T-helper 2 cell treated with Interferon-gamma antibody and Interleukin-4, amounts not matched to agents 100 ng/mL and 5 ng/mL, for 36 hours (primary cell): ENCODE measurements at regions not wholly inside any gene's neighbourhood (a gene's known extent, or its start where the extent isn't known, plus 50 kb on each side); places are given as distances from the start of the nearest gene placed in this dataset.

Experiments used
- intact Hi-C: fragments of 100-400 bp; cut with micrococcal nuclease; formaldehyde crosslinking; loops from one replicate; pipeline ENCODE4 v1.15.1; 2023

- intact Hi-C loops = loop anchor here (5.0 kb wide), 2 partner anchors 57 to 273 kb away; no protein-coding TSS in a partner anchor
Measured at GRCh38 chr18:26654616-26655524, 106.5 kb upstream of the KCTD1 start.

GRCh38 chr18:26653943-26654615 lies 105.7 kb upstream of the KCTD1 start:
- intact Hi-C loops = loop anchor here (5.0 kb wide), 1 partner anchor 272 kb away; no protein-coding TSS in a partner anchor

- intact Hi-C loops = loop anchor here (5.0 kb wide), 1 partner anchor 270 kb away; no protein-coding TSS in a partner anchor
Measured at GRCh38 chr18:26652501-26652900, 104.1 kb upstream of the KCTD1 start.

GRCh38 chr18:26650310-26651268 lies 102.2 kb upstream of the KCTD1 start:
- intact Hi-C loops = loop anchor here (5.0 kb wide), 1 partner anchor 268 kb away; no protein-coding TSS in a partner anchor

- intact Hi-C loops = loop anchor here (2.0 kb wide), 1 partner anchor 100 kb away; the partner anchor contains the start of gene KCTD1
Measured at GRCh38 chr18:26649193-26649543, 100.8 kb upstream of the KCTD1 start.

- intact Hi-C loops = loop anchor here (2.0 kb wide), 1 partner anchor 100 kb away; the partner anchor contains the start of gene KCTD1
Measured at GRCh38 chr18:26648509-26649192, 100.3 kb upstream of the KCTD1 start.

GRCh38 chr18:26646901-26647300 lies 98.5 kb upstream of the KCTD1 start:
- intact Hi-C loops = no loop called here

- intact Hi-C loops = no loop called here
Measured at GRCh38 chr18:26642440-26643348, 94.3 kb upstream of the KCTD1 start.

- intact Hi-C loops = no loop called here
Measured at GRCh38 chr18:26640541-26640940, 92.2 kb upstream of the KCTD1 start.

GRCh38 chr18:26639149-26639548 lies 90.8 kb upstream of the KCTD1 start:
- intact Hi-C loops = no loop called here

GRCh38 chr18:26637983-26638382 lies 89.6 kb upstream of the KCTD1 start:
- intact Hi-C loops = no loop called here

- intact Hi-C loops = no loop called here
Measured at GRCh38 chr18:26637324-26637723, 89.0 kb upstream of the KCTD1 start.

GRCh38 chr18:26635466-26635865 lies 87.1 kb upstream of the KCTD1 start:
- intact Hi-C loops = no loop called here

- intact Hi-C loops = no loop called here
Measured at GRCh38 chr18:26634631-26635030, 86.3 kb upstream of the KCTD1 start.

- intact Hi-C loops = no loop called here
Measured at GRCh38 chr18:26631135-26631534, 82.8 kb upstream of the KCTD1 start.

GRCh38 chr18:26630596-26630995 lies 82.2 kb upstream of the KCTD1 start:
- intact Hi-C loops = no loop called here

GRCh38 chr18:26628017-26628416 lies 79.7 kb upstream of the KCTD1 start:
- intact Hi-C loops = no loop called here

GRCh38 chr18:26624443-26624842 lies 76.1 kb upstream of the KCTD1 start:
- intact Hi-C loops = loop anchor here (5.0 kb wide), 1 partner anchor 378 kb away; no protein-coding TSS in a partner anchor

GRCh38 chr18:26623314-26623713 lies 75.0 kb upstream of the KCTD1 start:
- intact Hi-C loops = loop anchor here (5.0 kb wide), 1 partner anchor 379 kb away; no protein-coding TSS in a partner anchor
